Panc1 (cell line): ENCODE measurements at regions not wholly inside any gene's neighbourhood (a gene's known extent, or its start where the extent isn't known, plus 50 kb on each side); places are given as distances from the start of the nearest gene placed in this dataset.

Experiments used
- ATAC-seq: fragments of 200-7000 bp; cut with Tn5 transposase; 2 replicates; pipeline ENCODE4 v1.9.1; 2020; ENCODE audit warnings: mild to moderate bottlenecking, moderate library complexity
- BruUV-seq: library from RNA; stranded (reverse); fragments of 400-500 nt; replicated peaks from 2 replicates; lab custom pipeline; 2021; lab: Mats Ljungman, UMichigan
- CTCF ChIA-PET: fragments of 300-600 bp; sonication (Branson Sonifier 250); formaldehyde crosslinking; loops from one replicate; lab custom pipeline; 2022; ENCODE audit warnings: antibody characterized with exemption; lab: Charles Lee
- POLR2A ChIA-PET: fragments of 300-600 bp; sonication (Branson Sonifier 250); formaldehyde crosslinking; loops from one replicate; lab custom pipeline; 2022; ENCODE audit warnings: antibody characterized with exemption; lab: Charles Lee
- DNase-seq: peaks from one replicate; pipeline ENCODE4 v3.0.0-alpha.2; 2010; ENCODE audit warnings: low read depth, low spot score
- H3K27ac ChIP-seq: 2 replicates; pipeline ENCODE4 v1.5.1; 2011; ENCODE audit warnings: mild to moderate bottlenecking, low read length, inconsistent platforms
- H3K27me3 ChIP-seq: fragments of 200-500 bp; sonication (Bioruptor generic); 2 replicates; pipeline ENCODE4 v1.6.0; 2014; ENCODE audit warnings: low read length, inconsistent platforms; ENCODE audit not compliant: control insufficient read depth, insufficient read depth
- H3K36me3 ChIP-seq: fragments of 200-500 bp; sonication (Bioruptor generic); 2 replicates; pipeline ENCODE4 v1.5.1; 2014; ENCODE audit warnings: inconsistent platforms, mild to moderate bottlenecking, low read length, moderate library complexity; ENCODE audit not compliant: control insufficient read depth, insufficient read depth
- H3K4me1 ChIP-seq: 2 replicates; pipeline ENCODE4 v1.5.1; 2011; ENCODE audit warnings: inconsistent platforms, mild to moderate bottlenecking, low read length, moderate library complexity; ENCODE audit not compliant: control insufficient read depth, insufficient read depth
- H3K4me3 ChIP-seq, 2 experiments: 2 replicates each; pipeline ENCODE4 v1.5.1; 2011 to 2012; ENCODE audit warnings: low read depth in 2 of 2, low read length in 2 of 2, mild to moderate bottlenecking in 2 of 2, inconsistent platforms in 1 of 2, moderate library complexity in 1 of 2
- H3K9me3 ChIP-seq: fragments of 200-500 bp; sonication (Bioruptor generic); 2 replicates; pipeline ENCODE4 v1.5.1; 2014; ENCODE audit warnings: low read depth, mild to moderate bottlenecking, inconsistent platforms, low read length, moderate library complexity; ENCODE audit not compliant: control insufficient read depth, insufficient read depth
- POLR2AphosphoS5 ChIP-seq: IDR thresholded peaks from 2 replicates; pipeline ENCODE4 v1.6.1; 2012; ENCODE audit warnings: mild to moderate bottlenecking, low read depth, low read length, moderate library complexity
- REST ChIP-seq, 2 experiments: IDR thresholded peaks; 2 replicates each; pipeline ENCODE4 v1.6.1; 2011 to 2012; ENCODE audit warnings: low read depth in 2 of 2, control low read depth in 1 of 2, low read length in 1 of 2, mild to moderate bottlenecking in 1 of 2, moderate library complexity in 1 of 2; ENCODE audit not compliant: insufficient read depth in 1 of 2
- SIN3A ChIP-seq: IDR thresholded peaks from 2 replicates; pipeline ENCODE4 v1.6.1; 2012; ENCODE audit warnings: low read depth, mild to moderate bottlenecking, low read length, moderate library complexity, borderline replicate concordance; ENCODE audit not compliant: insufficient read depth
- TCF7L2 ChIP-seq: IDR thresholded peaks from 2 replicates; pipeline ENCODE4 v1.6.1; 2011; ENCODE audit warnings: mild to moderate bottlenecking, low read depth, low read length, inconsistent platforms
- in situ Hi-C: cut with HindIII; loops from 2 replicates; pipeline ENCODE4 v1.10.0; 2016; ENCODE audit warnings: low sequenced_read_pairs, low pct_unique_long_range_greater_than_20kb
- intact Hi-C: fragments of 100-400 bp; cut with micrococcal nuclease; formaldehyde crosslinking; loops from one replicate; pipeline ENCODE4 v1.10.0; 2022; ENCODE audit not compliant: unreplicated experiment
- TF ChIP-seq, protein P1 (sequence below): fragments of 450-650 bp; IDR thresholded peaks from 2 replicates; pipeline ENCODE4 v1.5.1; 2017; ENCODE audit warnings: mild to moderate bottlenecking

DNA sequence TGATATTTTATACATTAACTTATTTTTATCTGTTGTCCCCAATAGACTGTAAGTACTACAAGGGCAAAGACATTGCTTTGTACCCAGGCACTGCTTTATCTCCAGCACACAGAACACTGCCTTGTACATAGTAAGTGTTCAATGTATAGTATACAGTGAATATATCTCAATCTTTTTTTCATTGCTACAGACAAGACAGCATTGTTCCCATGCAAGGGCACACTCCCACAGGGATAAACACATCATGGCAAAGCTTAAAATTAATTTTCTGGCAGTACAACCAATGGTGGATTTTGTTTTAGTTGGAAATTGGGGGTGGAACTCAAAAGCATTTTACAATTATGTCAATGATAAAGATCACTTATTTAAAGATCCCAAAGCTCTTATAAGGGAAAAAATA, 112.3 kb upstream of the EEA1 start:
- intact Hi-C loops (no loop called here), in situ Hi-C loops (no loop called here)
- Histone ChIP-seq H3K36me3 (no peaks in the 10 kb centered on the region), H3K27me3 (no peaks in the 10 kb centered on the region; the same call in 1 of the 2 replicates), H3K4me1 (no peaks in the 10 kb centered on the region), H3K27ac (no peak overlapping the region), H3K9me3 (no peaks in the 10 kb centered on the region), H3K4me3 (no peak overlapping the region)
- ATAC-seq (no peak), DNase-seq (no peak)
- ChIA-PET POLR2A (interaction anchor here (0.6 kb wide), 1 partner anchor 29 kb away, joined by 6 read pairs; no protein-coding TSS in a partner anchor), CTCF (no interaction called here)
- no TSS peak for BruUV-seq
- TF ChIP-seq SIN3A (no peak), REST (IDR thresholded peaks at IDR 0.05; ENCODE audit: insufficient read depth in 1 of 2, low read depth in 2 of 2, low read length in 1 of 2) (no peak), TCF7L2 (no peak), POLR2AphosphoS5 (no peak)
- TF ChIP-seq, protein P1, sequence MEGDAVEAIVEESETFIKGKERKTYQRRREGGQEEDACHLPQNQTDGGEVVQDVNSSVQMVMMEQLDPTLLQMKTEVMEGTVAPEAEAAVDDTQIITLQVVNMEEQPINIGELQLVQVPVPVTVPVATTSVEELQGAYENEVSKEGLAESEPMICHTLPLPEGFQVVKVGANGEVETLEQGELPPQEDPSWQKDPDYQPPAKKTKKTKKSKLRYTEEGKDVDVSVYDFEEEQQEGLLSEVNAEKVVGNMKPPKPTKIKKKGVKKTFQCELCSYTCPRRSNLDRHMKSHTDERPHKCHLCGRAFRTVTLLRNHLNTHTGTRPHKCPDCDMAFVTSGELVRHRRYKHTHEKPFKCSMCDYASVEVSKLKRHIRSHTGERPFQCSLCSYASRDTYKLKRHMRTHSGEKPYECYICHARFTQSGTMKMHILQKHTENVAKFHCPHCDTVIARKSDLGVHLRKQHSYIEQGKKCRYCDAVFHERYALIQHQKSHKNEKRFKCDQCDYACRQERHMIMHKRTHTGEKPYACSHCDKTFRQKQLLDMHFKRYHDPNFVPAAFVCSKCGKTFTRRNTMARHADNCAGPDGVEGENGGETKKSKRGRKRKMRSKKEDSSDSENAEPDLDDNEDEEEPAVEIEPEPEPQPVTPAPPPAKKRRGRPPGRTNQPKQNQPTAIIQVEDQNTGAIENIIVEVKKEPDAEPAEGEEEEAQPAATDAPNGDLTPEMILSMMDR: no peak

DNA sequence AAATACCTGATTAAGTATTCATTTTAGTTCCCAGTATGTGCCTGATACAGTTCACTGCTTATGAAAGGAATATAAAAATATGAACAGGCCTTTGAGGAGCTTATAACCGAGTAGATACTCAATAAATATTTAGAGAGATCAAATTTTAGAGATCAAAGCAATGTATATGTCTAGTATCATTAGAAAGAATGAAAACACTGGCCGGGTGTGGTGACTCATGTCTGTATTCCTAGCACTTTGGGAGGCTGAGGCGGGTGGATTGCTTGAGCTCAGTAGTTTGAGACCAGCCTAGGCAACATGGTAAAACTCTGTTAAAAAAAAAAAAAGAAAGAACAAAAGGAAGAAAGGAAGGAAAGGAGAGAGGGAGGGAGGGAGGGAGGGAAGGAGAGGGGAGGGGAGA, 113.2 kb upstream of the EEA1 start:
- in situ Hi-C loops (no loop called here), intact Hi-C loops (no loop called here)
- Histone ChIP-seq H3K4me1 (no peaks in the 10 kb centered on the region), H3K9me3 (no peaks in the 10 kb centered on the region), H3K36me3 (no peaks in the 10 kb centered on the region), H3K27ac (no peak overlapping the region), H3K4me3 (no peak overlapping the region), H3K27me3 (no peaks in the 10 kb centered on the region)
- BruUV-seq: no TSS peak
- POLR2A ChIA-PET: no interaction called here
- CTCF ChIA-PET: no interaction called here
- DNase-seq (no peak), ATAC-seq (no peak)
- TF ChIP-seq SIN3A (no peak), POLR2AphosphoS5 (no peak), REST (IDR thresholded peaks at IDR 0.05; ENCODE audit: insufficient read depth in 1 of 2, low read depth in 2 of 2, low read length in 1 of 2) (no peak)
- TF ChIP-seq, protein P1: no peak
